ENCODE measurements at regions not wholly inside any gene's neighbourhood (a gene's known extent, or its start where the extent isn't known, plus 50 kb on each side); places are given as distances from the start of the nearest gene placed in this dataset.

GRCh38 chr7:84642611-84643010 lies 448.0 kb upstream of the SEMA3A start:
- Histone ChIP-seq H3K27ac (ENCODE audit: low read length) (no peak overlapping the region), H3K4me3 (ENCODE audit: low read length) (no peak overlapping the region), H2AFZ (ENCODE audit: low read length) (no peak overlapping the region), H3K36me3 (replicated peaks; ENCODE audit: insufficient read depth, low read length) (no peaks in the 10 kb centered on the region), H3K4me2 (ENCODE audit: low read depth, low read length) (no peak overlapping the region), H4K20me1 (ENCODE audit: insufficient read depth, low read length) (no peaks in the 10 kb centered on the region), H3F3A (ENCODE audit: insufficient read depth, low read length) (no peaks in the 10 kb centered on the region), H3K9me3 (replicated peaks; ENCODE audit: insufficient read depth, low read length) (no peaks in the 10 kb centered on the region), H3K79me2 (ENCODE audit: low read length) (no peaks in the 10 kb centered on the region), H3K9me2 (replicated peaks; ENCODE audit: insufficient read depth, low read length) (no peaks in the 10 kb centered on the region), H3K27me3 (replicated peaks; ENCODE audit: insufficient read depth, low read length) (no peaks in the 10 kb centered on the region), H3K9ac (ENCODE audit: low read length) (no peak overlapping the region), H3K4me1 (ENCODE audit: low read length) (no peaks in the 10 kb centered on the region)
- TF ChIP-seq, protein P1, sequence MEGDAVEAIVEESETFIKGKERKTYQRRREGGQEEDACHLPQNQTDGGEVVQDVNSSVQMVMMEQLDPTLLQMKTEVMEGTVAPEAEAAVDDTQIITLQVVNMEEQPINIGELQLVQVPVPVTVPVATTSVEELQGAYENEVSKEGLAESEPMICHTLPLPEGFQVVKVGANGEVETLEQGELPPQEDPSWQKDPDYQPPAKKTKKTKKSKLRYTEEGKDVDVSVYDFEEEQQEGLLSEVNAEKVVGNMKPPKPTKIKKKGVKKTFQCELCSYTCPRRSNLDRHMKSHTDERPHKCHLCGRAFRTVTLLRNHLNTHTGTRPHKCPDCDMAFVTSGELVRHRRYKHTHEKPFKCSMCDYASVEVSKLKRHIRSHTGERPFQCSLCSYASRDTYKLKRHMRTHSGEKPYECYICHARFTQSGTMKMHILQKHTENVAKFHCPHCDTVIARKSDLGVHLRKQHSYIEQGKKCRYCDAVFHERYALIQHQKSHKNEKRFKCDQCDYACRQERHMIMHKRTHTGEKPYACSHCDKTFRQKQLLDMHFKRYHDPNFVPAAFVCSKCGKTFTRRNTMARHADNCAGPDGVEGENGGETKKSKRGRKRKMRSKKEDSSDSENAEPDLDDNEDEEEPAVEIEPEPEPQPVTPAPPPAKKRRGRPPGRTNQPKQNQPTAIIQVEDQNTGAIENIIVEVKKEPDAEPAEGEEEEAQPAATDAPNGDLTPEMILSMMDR (IDR thresholded peaks at IDR 0.05; ENCODE audit: low read length), result no peak
- TF ChIP-seq EZH2phosphoT487 (IDR thresholded peaks at IDR 0.05; ENCODE audit: low read length) (no peak), EZH2 (optimal IDR thresholded peaks at IDR 0.05; ENCODE audit: low read depth, low read length) (no peak)
- no peak for DNase-seq

GRCh38 chr7:84640637-84641036 lies 446.0 kb upstream of the SEMA3A start:
- TF ChIP-seq EZH2 (optimal IDR thresholded peaks at IDR 0.05; ENCODE audit: low read depth, low read length), result no peak
- TF ChIP-seq, protein P1 (IDR thresholded peaks at IDR 0.05; ENCODE audit: low read length), result no peak
- no peak for TF ChIP-seq EZH2phosphoT487 (IDR thresholded peaks at IDR 0.05; ENCODE audit: low read length)
- Histone ChIP-seq H3K9ac (ENCODE audit: low read length) (no peak overlapping the region), H3K4me1 (ENCODE audit: low read length) (no peaks in the 10 kb centered on the region)

GRCh38 chr7:84638339-84638697 lies 443.7 kb upstream of the SEMA3A start:
- no peaks in the 10 kb centered on the region for H3K36me3 ChIP-seq (replicated peaks; ENCODE audit: insufficient read depth, low read length)
- DNase-seq, result no peak
- no peak overlapping the region for H3K4me3 ChIP-seq (ENCODE audit: low read length)
- no peak overlapping the region for H2AFZ ChIP-seq (ENCODE audit: low read length)
- no peaks in the 10 kb centered on the region for H3K9me3 ChIP-seq (replicated peaks; ENCODE audit: insufficient read depth, low read length)
- no peak overlapping the region for H3K9ac ChIP-seq (ENCODE audit: low read length)
- no peaks in the 10 kb centered on the region for H4K20me1 ChIP-seq (ENCODE audit: insufficient read depth, low read length)
- H3K4me2 ChIP-seq (ENCODE audit: low read depth, low read length), result no peak overlapping the region
- H3F3A ChIP-seq (ENCODE audit: insufficient read depth, low read length), result no peaks in the 10 kb centered on the region
- no peaks in the 10 kb centered on the region for H3K27me3 ChIP-seq (replicated peaks; ENCODE audit: insufficient read depth, low read length)
- no peaks in the 10 kb centered on the region for H3K4me1 ChIP-seq (ENCODE audit: low read length)
- TF ChIP-seq EZH2 (optimal IDR thresholded peaks at IDR 0.05; ENCODE audit: low read depth, low read length) (no peak), EZH2phosphoT487 (IDR thresholded peaks at IDR 0.05; ENCODE audit: low read length) (no peak)
- TF ChIP-seq, protein P1 (IDR thresholded peaks at IDR 0.05; ENCODE audit: low read length), result no peak
- no peaks in the 10 kb centered on the region for H3K9me2 ChIP-seq (replicated peaks; ENCODE audit: insufficient read depth, low read length)
- H3K27ac ChIP-seq (ENCODE audit: low read length), result no peak overlapping the region
- H3K79me2 ChIP-seq (ENCODE audit: low read length), result no peaks in the 10 kb centered on the region

More at GRCh38 chr7:84640637-84641036, 446.0 kb upstream of the SEMA3A start:
- no peak overlapping the region for H3K27ac ChIP-seq (ENCODE audit: low read length)
- no peaks in the 10 kb centered on the region for H3K9me2 ChIP-seq (replicated peaks; ENCODE audit: insufficient read depth, low read length)
- no peaks in the 10 kb centered on the region for H3K79me2 ChIP-seq (ENCODE audit: low read length)
- H2AFZ ChIP-seq (ENCODE audit: low read length), result no peak overlapping the region
- DNase-seq, result no peak
- no peak overlapping the region for H3K4me3 ChIP-seq (ENCODE audit: low read length)
- H3K36me3 ChIP-seq (replicated peaks; ENCODE audit: insufficient read depth, low read length), result no peaks in the 10 kb centered on the region
- no peaks in the 10 kb centered on the region for H3K9me3 ChIP-seq (replicated peaks; ENCODE audit: insufficient read depth, low read length)
- no peak overlapping the region for H3K4me2 ChIP-seq (ENCODE audit: low read depth, low read length)
- no peaks in the 10 kb centered on the region for H3F3A ChIP-seq (ENCODE audit: insufficient read depth, low read length)
- H3K27me3 ChIP-seq (replicated peaks; ENCODE audit: insufficient read depth, low read length), result no peaks in the 10 kb centered on the region
- H4K20me1 ChIP-seq (ENCODE audit: insufficient read depth, low read length), result no peaks in the 10 kb centered on the region

Data from MM.1S (cell line).